K562 (cell line): ENCODE measurements at regions not wholly inside any gene's neighbourhood (a gene's known extent, or its start where the extent isn't known, plus 50 kb on each side); places are given as distances from the start of the nearest gene placed in this dataset.

Experiments
- BRD9 ChIP-seq: fragments of 450-650 bp; IDR thresholded peaks from 2 replicates; pipeline ENCODE4 v1.6.1; 2018; ENCODE audit warnings: low read depth; ENCODE audit not compliant: partially characterized antibody
- GATA2 ChIP-seq: sonication (generic); formaldehyde crosslinking; IDR thresholded peaks from 2 replicates; pipeline ENCODE4 v1.4.0; 2020; ENCODE audit warnings: mild to moderate bottlenecking, missing genetic modification reagents
- KAT7 ChIP-seq: sonication (generic); formaldehyde crosslinking; IDR thresholded peaks from 2 replicates; pipeline ENCODE4 v1.8.0; 2022; ENCODE audit warnings: missing genetic modification reagents, mild to moderate bottlenecking, borderline replicate concordance
- KDM1A ChIP-seq, 2 experiments: fragments of 450-650 bp; IDR thresholded peaks; 2 replicates each; pipeline ENCODE4 v1.6.1; 2016; ENCODE audit warnings: mild to moderate bottlenecking in 2 of 2
- LARP7 ChIP-seq: fragments of 450-650 bp; IDR thresholded peaks from 2 replicates; pipeline ENCODE4 v1.6.1; 2016
- LCOR ChIP-seq: sonication (generic); formaldehyde crosslinking; IDR thresholded peaks from 2 replicates; pipeline ENCODE4 v1.8.0; 2022; ENCODE audit warnings: mild to moderate bottlenecking, missing genetic modification reagents
- PHB2 ChIP-seq: fragments of 450-650 bp; IDR thresholded peaks from 2 replicates; pipeline ENCODE4 v1.6.1; 2017; ENCODE audit warnings: low read depth
- PRMT5 ChIP-seq: sonication (generic); formaldehyde crosslinking; IDR thresholded peaks from 2 replicates; pipeline ENCODE4 v1.5.0; 2020; ENCODE audit warnings: missing genetic modification reagents
- SMARCE1 ChIP-seq: fragments of 450-650 bp; IDR thresholded peaks from 2 replicates; pipeline ENCODE4 v1.7.1; 2016; ENCODE audit warnings: mild to moderate bottlenecking
- TAF1 ChIP-seq: IDR thresholded peaks from 2 replicates; pipeline ENCODE4 v1.6.1; 2011; ENCODE audit warnings: mild to moderate bottlenecking, low read length, moderate library complexity; ENCODE audit not compliant: insufficient read depth, control insufficient read depth, severe bottlenecking; ENCODE audit errors: extremely low read depth
- TBL1XR1 ChIP-seq, 2 experiments: IDR thresholded peaks; 2 replicates each; pipeline ENCODE4 v1.6.1; 2012; ENCODE audit warnings: improper control_type of control experiment in 2 of 2, low read length in 2 of 2, mild to moderate bottlenecking in 1 of 2
- TEAD4 ChIP-seq, 2 experiments: sonication (generic) in 1 of 2; formaldehyde crosslinking in 1 of 2; IDR thresholded peaks; 2 replicates each; pipeline versions ENCODE4 v1.6.1 to v1.8.0; 2012 to 2022; ENCODE audit warnings: borderline replicate concordance in 1 of 2, inconsistent platforms in 1 of 2, low read length in 1 of 2, mild to moderate bottlenecking in 1 of 2, missing genetic modification reagents in 1 of 2
- ZNF140 ChIP-seq: fragments of 250-450 bp; sonication (Bioruptor Pico); IDR thresholded peaks from 2 replicates; pipeline ENCODE4 v1.8.0; 2021; ENCODE audit warnings: moderate library complexity, mild to moderate bottlenecking, inconsistent platforms
- ZNF197 ChIP-seq: fragments of 200-800 bp; sonication (Bioruptor generic); IDR thresholded peaks from 2 replicates; pipeline ENCODE4 v1.6.1; 2016; ENCODE audit warnings: low read depth, missing genetic modification characterization, missing compliant biosample characterization
- ZNF384 ChIP-seq: IDR thresholded peaks from 2 replicates; pipeline ENCODE4 v1.6.1; 2012; ENCODE audit warnings: low read depth, low read length, improper control_type of control experiment
- TF ChIP-seq, protein P1 (sequence below), 2 experiments: fragments of 450-650 bp; IDR thresholded peaks; 2 replicates each; pipeline ENCODE4 v1.6.1; 2016
- TF ChIP-seq, protein P2 (sequence below): fragments of 450-650 bp; IDR thresholded peaks from 2 replicates; pipeline ENCODE4 v1.7.1; 2018; ENCODE audit warnings: mild to moderate bottlenecking, low read depth; ENCODE audit not compliant: partially characterized antibody
- TF ChIP-seq, protein P3 (sequence below): sonication (generic); formaldehyde crosslinking; IDR thresholded peaks from 2 replicates; pipeline ENCODE4 v1.8.0; 2022; ENCODE audit warnings: missing genetic modification reagents, mild to moderate bottlenecking, borderline replicate concordance
- TF ChIP-seq, protein P4 (sequence below): IDR thresholded peaks from 2 replicates; pipeline ENCODE4 v1.6.1; 2011; ENCODE audit not compliant: insufficient read length; ENCODE audit errors: extremely low read depth
- TF ChIP-seq, protein P5 (sequence below): sonication (generic); formaldehyde crosslinking; IDR thresholded peaks from 2 replicates; pipeline ENCODE4 v1.5.0; 2020; ENCODE audit warnings: missing genetic modification reagents
- TF ChIP-seq, protein P6 (sequence below): fragments of 450-650 bp; IDR thresholded peaks from one replicate; pipeline ENCODE4 v1.6.1; 2018; ENCODE audit warnings: mild to moderate bottlenecking, moderate library complexity; ENCODE audit not compliant: partially characterized antibody

DNA sequence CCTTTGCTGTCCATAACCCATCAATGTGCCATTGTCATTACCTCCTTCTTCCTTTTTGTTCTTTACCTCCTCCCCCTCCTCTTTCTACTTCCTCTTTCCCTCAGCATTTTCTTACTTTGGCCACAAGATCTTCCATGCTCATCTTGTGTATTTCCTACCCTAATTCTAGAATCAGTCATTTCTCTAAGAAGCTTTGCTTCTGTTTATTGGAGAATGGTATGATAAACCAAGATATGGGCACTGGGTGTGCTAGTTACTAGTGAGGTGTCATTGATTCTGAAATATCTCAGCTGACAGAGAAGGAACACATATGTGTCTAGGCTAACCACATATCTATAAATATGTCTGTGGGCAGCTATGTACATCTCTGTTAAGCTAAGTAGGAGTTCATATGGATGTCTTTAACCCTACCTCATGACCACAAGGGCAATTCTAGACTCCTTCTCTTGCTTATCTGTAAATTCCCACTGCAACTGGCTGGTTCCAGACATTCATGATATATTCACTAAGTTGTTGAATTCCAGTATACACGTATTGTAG lies 2051.3 kb upstream of the CDH9 start (continued):
- TF ChIP-seq PHB2 (no peak), LARP7 (no peak), ZNF384 (no peak), BRD9 (no peak), KAT7 (no peak), TEAD4 (IDR thresholded peaks at IDR 0.05; ENCODE audit: low read length) (peak; percentile 76), TEAD4 (CRISPR knock-in tag; IDR thresholded peaks at IDR 0.05; ENCODE audit: borderline replicate concordance) (no peak), SMARCE1 (0 out of 2 replicates have a peak, but pooled peaks have one; percentile 30), PRMT5 (CRISPR knock-in tag) (no peak), ZNF197 (CRISPR knock-in tag) (no peak), GATA2 (CRISPR knock-in tag) (peak; percentile 41; the same call in 1 of the 2 replicates), ZNF140 (CRISPR knock-in tag) (no peak), LCOR (no peak), TBL1XR1 (IDR thresholded peaks at IDR 0.05; ENCODE audit: low read length in 2 of 2) (0 out of 4 replicates have a peak, but pooled peaks of 1 of the 2 experiments have one; percentile 24), KDM1A (IDR thresholded peaks at IDR 0.05) (peak; percentile 55 to 58), TAF1 (no peak)
- TF ChIP-seq, protein P1, sequence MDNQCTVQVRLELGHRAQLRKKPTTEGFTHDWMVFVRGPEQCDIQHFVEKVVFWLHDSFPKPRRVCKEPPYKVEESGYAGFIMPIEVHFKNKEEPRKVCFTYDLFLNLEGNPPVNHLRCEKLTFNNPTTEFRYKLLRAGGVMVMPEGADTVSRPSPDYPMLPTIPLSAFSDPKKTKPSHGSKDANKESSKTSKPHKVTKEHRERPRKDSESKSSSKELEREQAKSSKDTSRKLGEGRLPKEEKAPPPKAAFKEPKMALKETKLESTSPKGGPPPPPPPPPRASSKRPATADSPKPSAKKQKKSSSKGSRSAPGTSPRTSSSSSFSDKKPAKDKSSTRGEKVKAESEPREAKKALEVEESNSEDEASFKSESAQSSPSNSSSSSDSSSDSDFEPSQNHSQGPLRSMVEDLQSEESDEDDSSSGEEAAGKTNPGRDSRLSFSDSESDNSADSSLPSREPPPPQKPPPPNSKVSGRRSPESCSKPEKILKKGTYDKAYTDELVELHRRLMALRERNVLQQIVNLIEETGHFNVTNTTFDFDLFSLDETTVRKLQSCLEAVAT (IDR thresholded peaks at IDR 0.05), result 0 out of 4 replicates have a peak, but pooled peaks of 1 of the 2 experiments have one; percentile 29
- TF ChIP-seq, protein P2, sequence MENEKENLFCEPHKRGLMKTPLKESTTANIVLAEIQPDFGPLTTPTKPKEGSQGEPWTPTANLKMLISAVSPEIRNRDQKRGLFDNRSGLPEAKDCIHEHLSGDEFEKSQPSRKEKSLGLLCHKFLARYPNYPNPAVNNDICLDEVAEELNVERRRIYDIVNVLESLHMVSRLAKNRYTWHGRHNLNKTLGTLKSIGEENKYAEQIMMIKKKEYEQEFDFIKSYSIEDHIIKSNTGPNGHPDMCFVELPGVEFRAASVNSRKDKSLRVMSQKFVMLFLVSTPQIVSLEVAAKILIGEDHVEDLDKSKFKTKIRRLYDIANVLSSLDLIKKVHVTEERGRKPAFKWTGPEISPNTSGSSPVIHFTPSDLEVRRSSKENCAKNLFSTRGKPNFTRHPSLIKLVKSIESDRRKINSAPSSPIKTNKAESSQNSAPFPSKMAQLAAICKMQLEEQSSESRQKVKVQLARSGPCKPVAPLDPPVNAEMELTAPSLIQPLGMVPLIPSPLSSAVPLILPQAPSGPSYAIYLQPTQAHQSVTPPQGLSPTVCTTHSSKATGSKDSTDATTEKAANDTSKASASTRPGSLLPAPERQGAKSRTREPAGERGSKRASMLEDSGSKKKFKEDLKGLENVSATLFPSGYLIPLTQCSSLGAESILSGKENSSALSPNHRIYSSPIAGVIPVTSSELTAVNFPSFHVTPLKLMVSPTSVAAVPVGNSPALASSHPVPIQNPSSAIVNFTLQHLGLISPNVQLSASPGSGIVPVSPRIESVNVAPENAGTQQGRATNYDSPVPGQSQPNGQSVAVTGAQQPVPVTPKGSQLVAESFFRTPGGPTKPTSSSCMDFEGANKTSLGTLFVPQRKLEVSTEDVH, result no peak
- TF ChIP-seq, protein P3, sequence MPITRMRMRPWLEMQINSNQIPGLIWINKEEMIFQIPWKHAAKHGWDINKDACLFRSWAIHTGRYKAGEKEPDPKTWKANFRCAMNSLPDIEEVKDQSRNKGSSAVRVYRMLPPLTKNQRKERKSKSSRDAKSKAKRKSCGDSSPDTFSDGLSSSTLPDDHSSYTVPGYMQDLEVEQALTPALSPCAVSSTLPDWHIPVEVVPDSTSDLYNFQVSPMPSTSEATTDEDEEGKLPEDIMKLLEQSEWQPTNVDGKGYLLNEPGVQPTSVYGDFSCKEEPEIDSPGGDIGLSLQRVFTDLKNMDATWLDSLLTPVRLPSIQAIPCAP, result no peak
- TF ChIP-seq, protein P4, sequence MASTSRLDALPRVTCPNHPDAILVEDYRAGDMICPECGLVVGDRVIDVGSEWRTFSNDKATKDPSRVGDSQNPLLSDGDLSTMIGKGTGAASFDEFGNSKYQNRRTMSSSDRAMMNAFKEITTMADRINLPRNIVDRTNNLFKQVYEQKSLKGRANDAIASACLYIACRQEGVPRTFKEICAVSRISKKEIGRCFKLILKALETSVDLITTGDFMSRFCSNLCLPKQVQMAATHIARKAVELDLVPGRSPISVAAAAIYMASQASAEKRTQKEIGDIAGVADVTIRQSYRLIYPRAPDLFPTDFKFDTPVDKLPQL, result no peak
- TF ChIP-seq, protein P5, sequence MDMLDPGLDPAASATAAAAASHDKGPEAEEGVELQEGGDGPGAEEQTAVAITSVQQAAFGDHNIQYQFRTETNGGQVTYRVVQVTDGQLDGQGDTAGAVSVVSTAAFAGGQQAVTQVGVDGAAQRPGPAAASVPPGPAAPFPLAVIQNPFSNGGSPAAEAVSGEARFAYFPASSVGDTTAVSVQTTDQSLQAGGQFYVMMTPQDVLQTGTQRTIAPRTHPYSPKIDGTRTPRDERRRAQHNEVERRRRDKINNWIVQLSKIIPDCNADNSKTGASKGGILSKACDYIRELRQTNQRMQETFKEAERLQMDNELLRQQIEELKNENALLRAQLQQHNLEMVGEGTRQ, result no peak
- TF ChIP-seq, protein P6, sequence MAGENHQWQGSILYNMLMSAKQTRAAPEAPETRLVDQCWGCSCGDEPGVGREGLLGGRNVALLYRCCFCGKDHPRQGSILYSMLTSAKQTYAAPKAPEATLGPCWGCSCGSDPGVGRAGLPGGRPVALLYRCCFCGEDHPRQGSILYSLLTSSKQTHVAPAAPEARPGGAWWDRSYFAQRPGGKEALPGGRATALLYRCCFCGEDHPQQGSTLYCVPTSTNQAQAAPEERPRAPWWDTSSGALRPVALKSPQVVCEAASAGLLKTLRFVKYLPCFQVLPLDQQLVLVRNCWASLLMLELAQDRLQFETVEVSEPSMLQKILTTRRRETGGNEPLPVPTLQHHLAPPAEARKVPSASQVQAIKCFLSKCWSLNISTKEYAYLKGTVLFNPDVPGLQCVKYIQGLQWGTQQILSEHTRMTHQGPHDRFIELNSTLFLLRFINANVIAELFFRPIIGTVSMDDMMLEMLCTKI, result no peak
